ENCODE measurements at regions not wholly inside any gene's neighbourhood (a gene's known extent, or its start where the extent isn't known, plus 50 kb on each side); places are given as distances from the start of the nearest gene placed in this dataset.

GRCh38 chr11:26065944-26066343 lies 266.0 kb upstream of the ANO3 start:
- POLR2A ChIA-PET: no interaction called here
- H3K27me3 Mint-ChIP-seq: no peaks in the 10 kb centered on the region
- H3K36me3 Mint-ChIP-seq: no peaks in the 10 kb centered on the region
- H3K4me1 Mint-ChIP-seq (ENCODE audit: low read depth): no peaks in the 10 kb centered on the region
- H3K27ac Mint-ChIP-seq: no peak overlapping the region
- no peak overlapping the region for H3K4me3 Mint-ChIP-seq
- intact Hi-C loops (cut with micrococcal nuclease): no loop called here
- no peak for DNase-seq
- CTCF ChIA-PET: no interaction called here
- peaks cover 11% of the 10 kb centered on the region for H3K9me3 Mint-ChIP-seq

- DNase-seq: no peak
- peaks cover 9% of the 10 kb centered on the region for H3K9me3 Mint-ChIP-seq
- no peak overlapping the region for H3K27ac Mint-ChIP-seq
- CTCF ChIA-PET: no interaction called here
- intact Hi-C loops (cut with micrococcal nuclease): no loop called here
- POLR2A ChIA-PET: no interaction called here
- H3K36me3 Mint-ChIP-seq: no peaks in the 10 kb centered on the region
- no peak overlapping the region for H3K4me3 Mint-ChIP-seq
- no peaks in the 10 kb centered on the region for H3K27me3 Mint-ChIP-seq
- H3K4me1 Mint-ChIP-seq (ENCODE audit: low read depth): no peaks in the 10 kb centered on the region
Observed at GRCh38 chr11:26070714-26071380, 261.1 kb upstream of the ANO3 start.

- H3K27ac Mint-ChIP-seq: no peak overlapping the region
- H3K9me3 Mint-ChIP-seq: peaks cover 16% of the 10 kb centered on the region
- H3K27me3 Mint-ChIP-seq: no peaks in the 10 kb centered on the region
- no peaks in the 10 kb centered on the region for H3K36me3 Mint-ChIP-seq
- no peak for DNase-seq
- ChIA-PET POLR2A (no interaction called here), CTCF (no interaction called here)
- no peak overlapping the region for H3K4me3 Mint-ChIP-seq
- H3K4me1 Mint-ChIP-seq (ENCODE audit: low read depth): no peaks in the 10 kb centered on the region
- intact Hi-C loops (cut with micrococcal nuclease): no loop called here
Observed at GRCh38 chr11:26072614-26073153, 259.2 kb upstream of the ANO3 start.

GRCh38 chr11:26073646-26074045 lies 258.3 kb upstream of the ANO3 start:
- no peaks in the 10 kb centered on the region for H3K4me1 Mint-ChIP-seq (ENCODE audit: low read depth)
- no peaks in the 10 kb centered on the region for H3K36me3 Mint-ChIP-seq

GRCh38 chr11:26076233-26076990 lies 255.5 kb upstream of the ANO3 start:
- Mint-ChIP-seq H3K27me3 (no peaks in the 10 kb centered on the region), H3K4me1 (ENCODE audit: low read depth) (no peaks in the 10 kb centered on the region), H3K27ac (no peak overlapping the region), H3K9me3 (peaks cover 12% of the 10 kb centered on the region), H3K4me3 (no peak overlapping the region), H3K36me3 (no peaks in the 10 kb centered on the region)
- DNase-seq: no peak
- intact Hi-C loops (cut with micrococcal nuclease): no loop called here
- POLR2A ChIA-PET: no interaction called here
- CTCF ChIA-PET: no interaction called here

More at GRCh38 chr11:26073646-26074045, 258.3 kb upstream of the ANO3 start:
- Mint-ChIP-seq H3K27ac (no peak overlapping the region), H3K9me3 (peaks cover 16% of the 10 kb centered on the region), H3K27me3 (no peaks in the 10 kb centered on the region), H3K4me3 (no peak overlapping the region)
- ChIA-PET CTCF (no interaction called here), POLR2A (no interaction called here)
- DNase-seq: no peak
- intact Hi-C loops (cut with micrococcal nuclease): no loop called here

GRCh38 chr11:26078231-26078821 lies 253.6 kb upstream of the ANO3 start:
- no peak for DNase-seq
- H3K36me3 Mint-ChIP-seq: no peaks in the 10 kb centered on the region
- peaks cover 20% of the 10 kb centered on the region for H3K9me3 Mint-ChIP-seq
- intact Hi-C loops (cut with micrococcal nuclease): no loop called here
- H3K27ac Mint-ChIP-seq: no peak overlapping the region
- ChIA-PET POLR2A (no interaction called here), CTCF (no interaction called here)
- no peak overlapping the region for H3K4me3 Mint-ChIP-seq
- H3K27me3 Mint-ChIP-seq: no peaks in the 10 kb centered on the region
- no peaks in the 10 kb centered on the region for H3K4me1 Mint-ChIP-seq (ENCODE audit: low read depth)

GRCh38 chr11:26084313-26084712 lies 247.6 kb upstream of the ANO3 start:
- H3K4me3 Mint-ChIP-seq: no peak overlapping the region
- CTCF ChIA-PET: no interaction called here
- POLR2A ChIA-PET: no interaction called here
- H3K9me3 Mint-ChIP-seq: peaks cover 12% of the 10 kb centered on the region
- H3K27ac Mint-ChIP-seq: no peak overlapping the region
- no peaks in the 10 kb centered on the region for H3K4me1 Mint-ChIP-seq (ENCODE audit: low read depth)
- no peaks in the 10 kb centered on the region for H3K36me3 Mint-ChIP-seq
- no peaks in the 10 kb centered on the region for H3K27me3 Mint-ChIP-seq
- no peak for DNase-seq
- intact Hi-C loops (cut with micrococcal nuclease): no loop called here

GRCh38 chr11:26086028-26086427 lies 245.9 kb upstream of the ANO3 start:
- no peak for DNase-seq
- H3K36me3 Mint-ChIP-seq: no peaks in the 10 kb centered on the region
- H3K4me3 Mint-ChIP-seq: no peak overlapping the region
- CTCF ChIA-PET: no interaction called here
- intact Hi-C loops (cut with micrococcal nuclease): no loop called here
- H3K27me3 Mint-ChIP-seq: no peaks in the 10 kb centered on the region
- no peaks in the 10 kb centered on the region for H3K4me1 Mint-ChIP-seq (ENCODE audit: low read depth)
- H3K9me3 Mint-ChIP-seq: peaks cover 15% of the 10 kb centered on the region
- POLR2A ChIA-PET: no interaction called here
- H3K27ac Mint-ChIP-seq: no peak overlapping the region

- POLR2A ChIA-PET: no interaction called here
- no peaks in the 10 kb centered on the region for H3K27me3 Mint-ChIP-seq
- CTCF ChIA-PET: no interaction called here
- no peaks in the 10 kb centered on the region for H3K36me3 Mint-ChIP-seq
- no peak for DNase-seq
- no peak overlapping the region for H3K4me3 Mint-ChIP-seq
- intact Hi-C loops (cut with micrococcal nuclease): no loop called here
- H3K27ac Mint-ChIP-seq: no peak overlapping the region
- H3K9me3 Mint-ChIP-seq: peaks cover 17% of the 10 kb centered on the region
- no peaks in the 10 kb centered on the region for H3K4me1 Mint-ChIP-seq (ENCODE audit: low read depth)
Observed at GRCh38 chr11:26087120-26087935, 244.6 kb upstream of the ANO3 start.

- peaks cover 9% of the 10 kb centered on the region for H3K9me3 Mint-ChIP-seq
- no peaks in the 10 kb centered on the region for H3K27me3 Mint-ChIP-seq
- no peaks in the 10 kb centered on the region for H3K4me1 Mint-ChIP-seq (ENCODE audit: low read depth)
- ChIA-PET POLR2A (no interaction called here), CTCF (no interaction called here)
- DNase-seq: no peak
- H3K36me3 Mint-ChIP-seq: no peaks in the 10 kb centered on the region
- intact Hi-C loops (cut with micrococcal nuclease): no loop called here
- H3K27ac Mint-ChIP-seq: no peak overlapping the region
- H3K4me3 Mint-ChIP-seq: no peak overlapping the region
Observed at GRCh38 chr11:26088391-26088790, 243.5 kb upstream of the ANO3 start.

- ChIA-PET POLR2A (no interaction called here), CTCF (no interaction called here)
- peaks cover 8% of the 10 kb centered on the region for H3K9me3 Mint-ChIP-seq
- no peak overlapping the region for H3K4me3 Mint-ChIP-seq
- intact Hi-C loops (cut with micrococcal nuclease): no loop called here
- no peak overlapping the region for H3K27ac Mint-ChIP-seq
- no peak for DNase-seq
- no peaks in the 10 kb centered on the region for H3K36me3 Mint-ChIP-seq
- H3K4me1 Mint-ChIP-seq (ENCODE audit: low read depth): no peaks in the 10 kb centered on the region
- H3K27me3 Mint-ChIP-seq: no peaks in the 10 kb centered on the region
Observed at GRCh38 chr11:26090651-26091050, 241.3 kb upstream of the ANO3 start.

- Mint-ChIP-seq H3K4me1 (ENCODE audit: low read depth) (no peaks in the 10 kb centered on the region), H3K36me3 (no peaks in the 10 kb centered on the region), H3K4me3 (no peak overlapping the region), H3K27me3 (no peaks in the 10 kb centered on the region), H3K27ac (no peak overlapping the region), H3K9me3 (peaks cover 8% of the 10 kb centered on the region)
- ChIA-PET CTCF (no interaction called here), POLR2A (no interaction called here)
- intact Hi-C loops (cut with micrococcal nuclease): no loop called here
- DNase-seq: no peak
Observed at GRCh38 chr11:26093206-26093605, 238.7 kb upstream of the ANO3 start.

Data from activated CD4-positive, alpha-beta memory T cell treated with anti-CD3 and anti-CD28 coated beads for 36 hours (primary cell).